BJ (cell line): ENCODE measurements at regions not wholly inside any gene's neighbourhood (a gene's known extent, or its start where the extent isn't known, plus 50 kb on each side); places are given as distances from the start of the nearest gene placed in this dataset.

Experiments used
- CTCF ChIA-PET: fragments of 350-600 bp; formaldehyde crosslinking; extraction: SDS; loops from one replicate; lab custom pipeline; 2021; ENCODE audit warnings: antibody characterized with exemption, inconsistent platforms; lab: Yijun Ruan, JAX
- POLR2A ChIA-PET: fragments of 300-600 bp; sonication (Branson Sonifier 250); formaldehyde crosslinking; extraction: SDS; loops from one replicate; lab custom pipeline; 2021; ENCODE audit warnings: antibody characterized with exemption; lab: Charles Lee
- DNase-seq: peaks from one replicate; pipeline ENCODE4 v3.0.0-alpha.2; 2011; ENCODE audit warnings: low read depth
- H3K27me3 ChIP-seq: 2 replicates; pipeline ENCODE4 v1.6.0; 2011; ENCODE audit warnings: low read length; ENCODE audit not compliant: control insufficient read depth, insufficient read depth
- H3K36me3 ChIP-seq: 2 replicates; pipeline ENCODE4 v1.5.1; 2011; ENCODE audit warnings: low read length; ENCODE audit not compliant: control insufficient read depth, insufficient read depth
- H3K4me3 ChIP-seq: 2 replicates; pipeline ENCODE4 v1.5.1; 2011; ENCODE audit warnings: low read depth, mild to moderate bottlenecking, control low read depth, low read length
- CTCF ChIP-seq: IDR thresholded peaks from 2 replicates; pipeline ENCODE4 v1.5.1; 2011; ENCODE audit warnings: low read depth, mild to moderate bottlenecking, control low read depth, inconsistent platforms, low read length, moderate library complexity; ENCODE audit not compliant: insufficient read depth

- H3K4me3 ChIP-seq: no peak overlapping the region
- POLR2A ChIA-PET: no interaction called here
- DNase-seq: no peak
- H3K36me3 ChIP-seq: no peaks in the 10 kb centered on the region
- no peak for TF ChIP-seq CTCF
- H3K27me3 ChIP-seq: no peaks in the 10 kb centered on the region
- CTCF ChIA-PET: no interaction called here
Measured at GRCh38 chr9:120016231-120016630, 563.7 kb downstream of the CDK5RAP2 start.

- no peaks in the 10 kb centered on the region for H3K36me3 ChIP-seq
- no peak for TF ChIP-seq CTCF
- CTCF ChIA-PET: interaction anchor here (1.1 kb wide), 1 partner anchor 459 kb away, joined by 3 read pairs; no protein-coding TSS in a partner anchor
- no peaks in the 10 kb centered on the region for H3K27me3 ChIP-seq
- DNase-seq: no peak
- POLR2A ChIA-PET: no interaction called here
- no peak overlapping the region for H3K4me3 ChIP-seq
Measured at GRCh38 chr9:120014796-120015195, 565.2 kb downstream of the CDK5RAP2 start.

- POLR2A ChIA-PET: no interaction called here
- Histone ChIP-seq H3K36me3 (no peaks in the 10 kb centered on the region), H3K27me3 (no peaks in the 10 kb centered on the region), H3K4me3 (no peak overlapping the region)
- CTCF ChIA-PET: no interaction called here
- DNase-seq: no peak
- TF ChIP-seq CTCF: no peak
Measured at GRCh38 chr9:120009856-120010255, 570.1 kb downstream of the CDK5RAP2 start.

- no peak for TF ChIP-seq CTCF
- DNase-seq: no peak
- Histone ChIP-seq H3K36me3 (no peaks in the 10 kb centered on the region), H3K4me3 (no peak overlapping the region), H3K27me3 (no peaks in the 10 kb centered on the region)
- ChIA-PET CTCF (no interaction called here), POLR2A (no interaction called here)
Measured at GRCh38 chr9:120001536-120001935, 578.4 kb downstream of the CDK5RAP2 start.

- Histone ChIP-seq H3K27me3 (no peaks in the 10 kb centered on the region), H3K4me3 (no peak overlapping the region), H3K36me3 (no peaks in the 10 kb centered on the region)
- TF ChIP-seq CTCF: no peak
- ChIA-PET POLR2A (no interaction called here), CTCF (no interaction called here)
- no peak for DNase-seq
Measured at GRCh38 chr9:119998614-119999013, 581.4 kb downstream of the CDK5RAP2 start.
